ENCODE measurements at regions not wholly inside any gene's neighbourhood (a gene's known extent, or its start where the extent isn't known, plus 50 kb on each side); places are given as distances from the start of the nearest gene placed in this dataset.

DNA sequence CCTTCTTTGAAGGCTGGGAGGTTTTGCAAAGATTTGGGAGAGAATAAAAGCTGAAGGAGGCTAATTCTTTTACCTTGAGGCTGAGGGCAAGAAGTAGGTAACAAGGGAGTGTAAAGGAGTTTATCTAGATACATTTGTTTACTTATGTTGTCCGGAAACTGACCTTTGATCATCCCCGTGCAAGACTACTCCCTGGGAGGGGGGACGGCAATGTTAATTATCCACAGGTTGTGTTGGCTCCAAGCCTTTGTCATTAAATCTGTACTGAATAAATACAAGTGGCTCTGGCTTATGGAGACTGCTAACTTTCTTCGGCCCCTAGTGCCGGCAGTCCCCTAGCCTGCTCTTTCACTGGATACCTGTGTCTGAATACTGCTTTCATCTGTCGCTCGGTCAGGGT is 1250.6 kb upstream of the LRRTM3 start:
- no peak for TF ChIP-seq ZNF274 (IDR thresholded peaks at IDR 0.05; ENCODE audit: low read depth, low read length)
- no peak for TF ChIP-seq YY1 (IDR thresholded peaks at IDR 0.05; ENCODE audit: insufficient read depth, insufficient read length)
- TF ChIP-seq SUZ12 (IDR thresholded peaks at IDR 0.05; ENCODE audit: extremely low read depth, insufficient read depth, insufficient read length), result no peak

Measured in NT2/D1 (cell line).